GM12878 (cell line): ENCODE measurements at regions not wholly inside any gene's neighbourhood (a gene's known extent, or its start where the extent isn't known, plus 50 kb on each side); places are given as distances from the start of the nearest gene placed in this dataset.

Source experiments
- ATAC-seq: fragments of 200-7000 bp; cut with Tn5 transposase; 3 replicates; pipeline ENCODE4 v1.9.1; 2020; ENCODE audit warnings: mild to moderate bottlenecking, moderate library complexity
- BruUV-seq: library from RNA; stranded (reverse); fragments of 400-500 nt; replicated peaks from 2 replicates; lab custom pipeline; 2021; lab: Mats Ljungman, UMichigan
- CTCF ChIA-PET: fragments of 300-600 bp; sonication (Branson Sonifier 250); formaldehyde crosslinking; extraction: SDS; loops from one replicate; lab custom pipeline; 2021; ENCODE audit warnings: inconsistent platforms; lab: Yijun Ruan, JAX
- POLR2A ChIA-PET: fragments of 350-600 bp; formaldehyde crosslinking; extraction: SDS; loops from one replicate; lab custom pipeline; 2021; ENCODE audit warnings: inconsistent platforms; lab: Charles Lee
- RAD21 ChIA-PET: fragments of 300-600 bp; sonication (Branson Sonifier 250); formaldehyde crosslinking; loops from one replicate; lab custom pipeline; 2023; ENCODE audit warnings: antibody characterized with exemption; ENCODE audit not compliant: unreplicated experiment; lab: Charles Lee
- SMC1A ChIA-PET: fragments of 300-600 bp; sonication (Branson Sonifier 250); formaldehyde crosslinking; loops from one replicate; lab custom pipeline; 2023; ENCODE audit not compliant: unreplicated experiment, uncharacterized antibody; lab: Charles Lee
- DNase-seq: peaks from one replicate; pipeline ENCODE4 v3.0.0-alpha.2; 2011; ENCODE audit warnings: low read depth, low spot score
- FAIRE-seq: peaks from 3 replicates; lab custom pipeline; 2011; peaks lifted over from hg19 to GRCh38; lab: Jason Lieb, UNC
- H2AFZ ChIP-seq: 2 replicates; pipeline ENCODE4 v1.6.0; 2011; ENCODE audit warnings: low read depth, low read length, control low read depth; ENCODE audit not compliant: control insufficient read depth
- H3K27ac ChIP-seq: 2 replicates; pipeline ENCODE4 v1.5.1; 2011; ENCODE audit warnings: control low read depth; ENCODE audit not compliant: control insufficient read depth, insufficient read depth
- H3K27me3 ChIP-seq, 2 experiments: replicated peaks in 1 of 2; 2 replicates each; pipeline versions ENCODE4 v1.6.0 to v1.6.1; 2011; ENCODE audit warnings: low read length in 1 of 2; ENCODE audit not compliant: control insufficient read depth in 2 of 2, insufficient read depth in 2 of 2
- H3K36me3 ChIP-seq, 2 experiments: 2 replicates each; pipeline ENCODE4 v1.5.1; 2011; ENCODE audit warnings: low read length in 1 of 2; ENCODE audit not compliant: control insufficient read depth in 2 of 2, insufficient read depth in 2 of 2
- H3K4me1 ChIP-seq: 2 replicates; pipeline ENCODE4 v1.6.1; 2011; ENCODE audit warnings: mild to moderate bottlenecking, low read length, moderate library complexity, mixed read lengths; ENCODE audit not compliant: control insufficient read depth, insufficient read depth
- H3K4me2 ChIP-seq: 2 replicates; pipeline ENCODE4 v1.6.0; 2011; ENCODE audit warnings: control low read depth; ENCODE audit not compliant: control insufficient read depth, insufficient read depth
- H3K4me3 ChIP-seq: fragments of 200-600 bp; sonication (generic); 2 replicates; pipeline ENCODE4 v1.5.1; 2016
- H3K79me2 ChIP-seq: 2 replicates; pipeline ENCODE4 v1.6.0; 2011; ENCODE audit warnings: low read length; ENCODE audit not compliant: control insufficient read depth, insufficient read depth
- H3K9ac ChIP-seq: 2 replicates; pipeline ENCODE4 v1.8.0; 2011; ENCODE audit warnings: low read length, control low read depth, mixed read lengths; ENCODE audit not compliant: control insufficient read depth, insufficient read depth
- H3K9me3 ChIP-seq: replicated peaks from 3 replicates; pipeline ENCODE4 v1.5.1; 2011; ENCODE audit warnings: mild to moderate bottlenecking, low read length; ENCODE audit not compliant: control insufficient read depth, insufficient read depth
- H4K20me1 ChIP-seq: 2 replicates; pipeline ENCODE4 v1.6.0; 2011; ENCODE audit not compliant: control insufficient read depth, insufficient read depth
- CTCF ChIP-seq, 3 experiments: IDR thresholded peaks in 2 of 3; conservative IDR thresholded peaks in 1 of 3; 2 replicates each; pipeline ENCODE4 v1.5.1; 2011; ENCODE audit warnings: low read depth in 3 of 3, low read length in 3 of 3, mild to moderate bottlenecking in 3 of 3, control low read depth in 2 of 3, moderate library complexity in 2 of 3, inconsistent platforms in 1 of 3, mixed read lengths in 1 of 3; ENCODE audit not compliant: control insufficient read depth in 2 of 3, insufficient read depth in 1 of 3; ENCODE audit errors: extremely low read depth in 1 of 3
- CUX1 ChIP-seq: IDR thresholded peaks from 2 replicates; pipeline ENCODE4 v1.6.1; 2012; ENCODE audit warnings: improper control_type of control experiment, low read depth, low read length; ENCODE audit not compliant: insufficient replicate concordance
- ESRRA ChIP-seq: IDR thresholded peaks from 2 replicates; pipeline ENCODE4 v1.6.1; 2012; ENCODE audit warnings: mild to moderate bottlenecking, low read length, improper control_type of control experiment
- FOS ChIP-seq: IDR thresholded peaks from 3 replicates; pipeline ENCODE4 v1.6.1; 2011; ENCODE audit warnings: borderline replicate concordance; ENCODE audit not compliant: insufficient read length; ENCODE audit errors: extremely low read depth
- KAT2A ChIP-seq: conservative IDR thresholded peaks from 2 replicates; pipeline ENCODE4 v1.6.1; 2011; ENCODE audit warnings: low read depth, low read length; ENCODE audit not compliant: control insufficient read depth
- KDM1A ChIP-seq: fragments of 200-600 bp; sonication (generic); IDR thresholded peaks from 2 replicates; pipeline ENCODE4 v1.6.1; 2016; ENCODE audit warnings: borderline replicate concordance
- KLF5 ChIP-seq: fragments of 450-650 bp; IDR thresholded peaks from 2 replicates; pipeline ENCODE4 v1.6.1; 2014; ENCODE audit warnings: mild to moderate bottlenecking; ENCODE audit not compliant: partially characterized antibody
- NR2C1 ChIP-seq: fragments of 450-650 bp; IDR thresholded peaks from 2 replicates; pipeline ENCODE4 v1.6.1; 2017; ENCODE audit warnings: antibody characterized with exemption, mild to moderate bottlenecking, moderate library complexity
- PAX5 ChIP-seq: IDR thresholded peaks from 2 replicates; pipeline ENCODE4 v1.6.1; 2011; ENCODE audit warnings: low read depth, low read length, borderline replicate concordance
- SMC3 ChIP-seq: IDR thresholded peaks from 2 replicates; pipeline ENCODE4 v1.6.1; 2011; ENCODE audit warnings: low read length, improper control_type of control experiment, borderline replicate concordance
- SPI1 ChIP-seq: IDR thresholded peaks from 2 replicates; pipeline ENCODE4 v1.6.1; 2011; ENCODE audit warnings: low read depth, mild to moderate bottlenecking, low read length, moderate library complexity, borderline replicate concordance; ENCODE audit not compliant: insufficient read depth
- WGBS: methylation state at CpG from one replicate; pipeline ENCODE4 v1.1.6; 2016; ENCODE audit warnings: low lambda C conversion rate; ENCODE audit not compliant: insufficient replicate concordance, insufficient coverage; ENCODE audit errors: missing lambda C conversion rate; 5-methylcytosine and 5-hydroxymethylcytosine counted together
- in situ Hi-C: fragments of 300-500 bp; cut with MboI; formaldehyde crosslinking; loops from 9 replicates; pipeline ENCODE4 v1.14.3; 2018; ENCODE audit warnings: mixed read lengths
- intact Hi-C: fragments of 100-400 bp; cut with micrococcal nuclease; formaldehyde crosslinking; loops from one replicate; pipeline ENCODE4 v1.14.2; 2022; ENCODE audit not compliant: unreplicated experiment

- Histone ChIP-seq H3K4me2 (no peak overlapping the region), H2AFZ (no peak overlapping the region), H3K9ac (no peak overlapping the region), H4K20me1 (no peaks in the 10 kb centered on the region), H3K79me2 (no peaks in the 10 kb centered on the region), H3K27me3 (no peaks in the 10 kb centered on the region), H3K4me1 (no peaks in the 10 kb centered on the region), H3K36me3 (no peaks in the 10 kb centered on the region), H3K4me3 (no peak overlapping the region), H3K27ac (no peak overlapping the region), H3K9me3 (no peaks in the 10 kb centered on the region)
- SMC1A ChIA-PET, result no interaction called here
- RAD21 ChIA-PET, result no interaction called here
- TF ChIP-seq KAT2A, result no peak
- TF ChIP-seq SMC3, result no peak
- no peak for TF ChIP-seq KLF5
- TF ChIP-seq FOS, result no peak
- TF ChIP-seq CTCF (IDR thresholded peaks at IDR 0.05 in 2 of 3, conservative IDR thresholded peaks at IDR 0.05 in 1 of 3; ENCODE audit: control insufficient read depth in 2 of 3, extremely low read depth in 1 of 3, insufficient read depth in 1 of 3, low read depth in 3 of 3, low read length in 3 of 3), result no peak
- intact Hi-C loops, result no loop called here
- DNase-seq (no peak), ATAC-seq (no peak), FAIRE-seq (no peak)
- CTCF ChIA-PET, result no interaction called here
- POLR2A ChIA-PET, result interaction anchor here (0.5 kb wide), 1 partner anchor 568 kb away, joined by 3 read pairs; no protein-coding TSS in a partner anchor
- 3% methylated on average over 1 of the region's 1 CpG for WGBS
- in situ Hi-C loops, result no loop called here
- BruUV-seq, result no TSS peak
Measured at GRCh38 chr9:99621040-99621439, 200.6 kb upstream of the NR4A3 start.

GRCh38 chr9:99622679-99623078 lies 199.0 kb upstream of the NR4A3 start:
- Histone ChIP-seq H3K36me3 (no peaks in the 10 kb centered on the region), H3K27ac (no peak overlapping the region), H2AFZ (no peak overlapping the region), H3K27me3 (no peaks in the 10 kb centered on the region), H4K20me1 (no peaks in the 10 kb centered on the region), H3K79me2 (no peaks in the 10 kb centered on the region), H3K4me3 (no peak overlapping the region), H3K4me1 (no peaks in the 10 kb centered on the region), H3K4me2 (no peak overlapping the region), H3K9ac (no peak overlapping the region), H3K9me3 (no peaks in the 10 kb centered on the region)
- ChIA-PET POLR2A (no interaction called here), SMC1A (interaction anchor here (0.5 kb wide), 1 partner anchor 340 kb away, joined by 3 read pairs; no protein-coding TSS in a partner anchor), CTCF (no interaction called here), RAD21 (interaction anchor here (0.6 kb wide), 1 partner anchor 242 kb away, joined by 3 read pairs; no protein-coding TSS in a partner anchor)
- no peak for DNase-seq
- ATAC-seq, result no peak
- 55% methylated on average over 8 of the region's 8 CpGs for WGBS
- FAIRE-seq, result no peak
- intact Hi-C loops (no loop called here), in situ Hi-C loops (no loop called here)
- BruUV-seq, result no TSS peak
- TF ChIP-seq CUX1, result no peak
- TF ChIP-seq KDM1A, result no peak
- TF ChIP-seq NR2C1, result no peak
- no peak for TF ChIP-seq SPI1
- TF ChIP-seq PAX5, result no peak
- no peak for TF ChIP-seq ESRRA
